ENCODE measurements at regions not wholly inside any gene's neighbourhood (a gene's known extent, or its start where the extent isn't known, plus 50 kb on each side); places are given as distances from the start of the nearest gene placed in this dataset.

DNA sequence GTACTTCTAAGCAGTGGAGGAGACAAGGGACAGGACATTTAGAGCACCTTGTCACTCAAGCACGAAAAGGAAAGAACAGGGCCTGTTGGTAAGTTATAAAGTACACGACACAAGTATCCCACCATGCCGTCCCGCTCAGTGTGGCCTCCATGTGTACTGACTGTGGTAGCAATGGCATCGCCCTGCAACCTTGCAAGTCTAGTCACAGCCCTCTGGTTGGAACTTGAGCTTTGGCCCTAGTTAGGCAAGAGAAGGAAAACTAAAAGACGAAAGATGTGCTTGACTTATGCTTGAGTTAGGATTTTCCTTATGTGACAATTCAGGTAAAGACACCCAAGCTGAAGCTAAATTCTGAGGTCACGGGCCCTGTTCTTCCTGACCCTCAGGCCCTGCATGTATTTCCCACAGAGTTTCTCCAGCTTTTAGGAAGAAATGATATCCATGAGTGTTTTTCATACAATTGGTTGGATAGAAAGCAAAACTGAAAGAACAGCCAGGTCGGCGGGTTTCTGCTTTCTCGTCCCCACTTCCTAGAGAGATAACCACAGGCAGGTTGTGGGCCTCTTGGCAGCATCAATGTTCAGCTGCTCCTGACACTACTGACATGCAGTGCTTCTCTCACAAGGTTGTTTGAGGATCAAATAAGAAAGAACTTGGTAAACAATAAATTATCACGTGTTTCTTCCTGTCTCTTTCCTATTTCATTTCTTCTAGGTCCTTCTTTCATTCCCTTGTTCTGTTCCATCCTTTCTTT, 216.2 kb downstream of the IRS2 start:
- H3K4me1 ChIP-seq = no peaks in the 10 kb centered on the region
- no peaks in the 10 kb centered on the region for H3K27me3 ChIP-seq
- no peaks in the 10 kb centered on the region for H3K9me3 ChIP-seq
- H3K36me3 ChIP-seq = no peaks in the 10 kb centered on the region
- intact Hi-C loops (cut with DNase I) = no loop called here
- no peak overlapping the region for H3K4me3 ChIP-seq (replicated peaks in 1 of 3)
- H3K27ac ChIP-seq = no peak overlapping the region
- DNase-seq = no peak
- 85 to 86% methylated on average over 11 of the region's 11 CpGs for WGBS, 2 donors
- TF ChIP-seq, protein P1, sequence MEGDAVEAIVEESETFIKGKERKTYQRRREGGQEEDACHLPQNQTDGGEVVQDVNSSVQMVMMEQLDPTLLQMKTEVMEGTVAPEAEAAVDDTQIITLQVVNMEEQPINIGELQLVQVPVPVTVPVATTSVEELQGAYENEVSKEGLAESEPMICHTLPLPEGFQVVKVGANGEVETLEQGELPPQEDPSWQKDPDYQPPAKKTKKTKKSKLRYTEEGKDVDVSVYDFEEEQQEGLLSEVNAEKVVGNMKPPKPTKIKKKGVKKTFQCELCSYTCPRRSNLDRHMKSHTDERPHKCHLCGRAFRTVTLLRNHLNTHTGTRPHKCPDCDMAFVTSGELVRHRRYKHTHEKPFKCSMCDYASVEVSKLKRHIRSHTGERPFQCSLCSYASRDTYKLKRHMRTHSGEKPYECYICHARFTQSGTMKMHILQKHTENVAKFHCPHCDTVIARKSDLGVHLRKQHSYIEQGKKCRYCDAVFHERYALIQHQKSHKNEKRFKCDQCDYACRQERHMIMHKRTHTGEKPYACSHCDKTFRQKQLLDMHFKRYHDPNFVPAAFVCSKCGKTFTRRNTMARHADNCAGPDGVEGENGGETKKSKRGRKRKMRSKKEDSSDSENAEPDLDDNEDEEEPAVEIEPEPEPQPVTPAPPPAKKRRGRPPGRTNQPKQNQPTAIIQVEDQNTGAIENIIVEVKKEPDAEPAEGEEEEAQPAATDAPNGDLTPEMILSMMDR (IDR thresholded peaks at IDR 0.05) = no peak
- TF ChIP-seq POLR2A (IDR thresholded peaks at IDR 0.05) = no peak

DNA sequence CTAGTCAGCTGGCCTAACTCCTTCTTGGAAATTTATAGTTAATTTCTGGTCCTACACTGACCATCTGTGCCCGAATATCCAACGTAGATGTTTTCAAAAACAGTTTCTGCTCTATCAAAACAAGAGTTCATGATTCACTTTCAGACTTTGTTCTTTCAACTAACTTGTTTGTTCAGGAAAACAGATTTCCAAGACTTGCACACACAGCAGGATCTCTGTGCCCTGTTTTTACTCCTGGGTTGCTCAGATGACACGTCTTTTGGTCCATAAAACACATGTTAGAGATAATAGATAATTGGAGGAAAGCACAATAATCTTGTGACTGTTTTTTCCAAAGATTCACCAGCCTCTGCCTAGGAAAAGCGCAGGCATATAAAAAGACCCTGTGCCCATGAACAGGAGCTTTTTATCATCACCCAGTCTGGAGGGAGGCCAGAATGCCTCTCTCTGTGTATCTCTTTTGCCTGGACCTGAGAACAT, 218.0 kb downstream of the IRS2 start:
- Histone ChIP-seq H3K4me3 (replicated peaks in 1 of 3) (no peak overlapping the region), H3K9me3 (no peaks in the 10 kb centered on the region), H3K27me3 (no peaks in the 10 kb centered on the region), H3K4me1 (no peaks in the 10 kb centered on the region), H3K27ac (no peak overlapping the region), H3K36me3 (no peaks in the 10 kb centered on the region)
- TF ChIP-seq, protein P1 (IDR thresholded peaks at IDR 0.05) = no peak
- no peak for TF ChIP-seq POLR2A (IDR thresholded peaks at IDR 0.05)
- intact Hi-C loops (cut with DNase I) = no loop called here
- 48 to 51% methylated on average over 4 of the region's 4 CpGs for WGBS, 2 donors
- DNase-seq = no peak

DNA sequence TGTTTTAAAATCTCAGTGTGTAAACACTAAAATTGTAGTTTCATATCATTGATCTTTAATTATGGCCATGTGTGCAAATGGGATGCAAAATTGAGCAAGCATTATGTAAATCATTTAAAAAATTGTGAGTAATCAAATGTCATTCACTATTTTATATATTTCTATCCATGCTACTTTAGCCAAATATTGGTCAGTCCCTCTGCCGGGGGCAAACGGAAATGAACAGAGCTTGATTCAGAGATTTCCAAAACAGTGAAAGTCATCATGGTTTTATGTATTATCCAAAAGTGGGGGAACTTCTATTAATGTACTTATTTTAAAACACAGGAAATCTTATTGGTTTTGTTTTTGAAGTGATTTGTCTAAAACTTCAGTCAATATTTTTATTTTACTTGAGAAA, 219.1 kb downstream of the IRS2 start:
- Histone ChIP-seq H3K27ac (no peak overlapping the region), H3K27me3 (no peaks in the 10 kb centered on the region), H3K36me3 (no peaks in the 10 kb centered on the region), H3K4me3 (replicated peaks in 1 of 3) (no peak overlapping the region), H3K4me1 (no peaks in the 10 kb centered on the region), H3K9me3 (no peaks in the 10 kb centered on the region)
- intact Hi-C loops (cut with DNase I) = no loop called here
- TF ChIP-seq, protein P1 (IDR thresholded peaks at IDR 0.05) = no peak
- no peak for TF ChIP-seq POLR2A (IDR thresholded peaks at IDR 0.05)
- no peak for DNase-seq
- WGBS, 2 donors = 79 to 81% methylated on average over 2 of the region's 2 CpGs

GRCh38 chr13:109565877-109566276, 220.5 kb downstream of the IRS2 start:
- TF ChIP-seq POLR2A (IDR thresholded peaks at IDR 0.05) = no peak
- no peaks in the 10 kb centered on the region for H3K4me1 ChIP-seq

DNA sequence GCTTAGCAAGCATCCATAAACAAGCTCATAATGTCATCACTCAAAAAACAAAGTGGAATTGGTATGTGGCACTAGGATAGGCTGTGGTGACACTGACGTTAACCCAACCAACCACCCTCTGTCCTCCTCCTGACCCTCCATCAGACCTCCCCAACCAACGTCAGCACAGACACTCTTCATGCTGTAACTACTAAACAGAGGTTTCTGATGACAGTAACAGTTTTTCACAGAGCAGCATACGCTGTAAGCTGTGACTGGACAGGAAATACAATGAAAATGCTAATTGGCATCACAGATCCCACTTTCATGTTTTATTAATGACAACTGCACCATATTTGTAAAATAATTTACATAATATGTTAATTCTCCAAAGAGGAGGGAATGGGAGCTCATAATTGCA, 238.0 kb downstream of the IRS2 start:
- no peak for DNase-seq
- 79 to 84% methylated on average over 3 of the region's 3 CpGs for WGBS, 2 donors

More at GRCh38 chr13:109565877-109566276, 220.5 kb downstream of the IRS2 start:
- H3K4me3 ChIP-seq (replicated peaks in 1 of 3) = no peak overlapping the region
- no peak overlapping the region for H3K27ac ChIP-seq
- no peak for DNase-seq
- no peaks in the 10 kb centered on the region for H3K36me3 ChIP-seq
- H3K9me3 ChIP-seq = no peaks in the 10 kb centered on the region
- no peaks in the 10 kb centered on the region for H3K27me3 ChIP-seq
- intact Hi-C loops (cut with DNase I) = no loop called here
- 93 to 97% methylated on average over 7 of the region's 7 CpGs for WGBS, 2 donors

More for the DNA sequence above, 238.0 kb downstream of the IRS2 start:
- intact Hi-C loops (cut with DNase I) = no loop called here
- Histone ChIP-seq H3K4me3 (replicated peaks in 1 of 3) (no peak overlapping the region), H3K27ac (no peak overlapping the region), H3K9me3 (no peaks in the 10 kb centered on the region), H3K4me1 (no peaks in the 10 kb centered on the region), H3K36me3 (no peaks in the 10 kb centered on the region), H3K27me3 (no peaks in the 10 kb centered on the region)
- no peak for TF ChIP-seq POLR2A (IDR thresholded peaks at IDR 0.05)
- TF ChIP-seq, protein P1 (IDR thresholded peaks at IDR 0.05) = no peak
